Muscle of leg (tissue), 3 donors: ENCODE measurements at regions not wholly inside any gene's neighbourhood (a gene's known extent, or its start where the extent isn't known, plus 50 kb on each side); places are given as distances from the start of the nearest gene placed in this dataset.
"Not testable (repeated sequence)": the region's sequence is repeated elsewhere in the genome, so short reads cannot be mapped to it uniquely, and the experiment has no call there.

Experiments
- DNase-seq: peaks from one replicate; pipeline ENCODE4 v3.0.0; 2013
- H3K27ac ChIP-seq: one replicate; pipeline ENCODE4 v1.5.1; 2013; ENCODE audit warnings: mild to moderate bottlenecking, low read length, control low read depth
- H3K27me3 ChIP-seq: one replicate; pipeline ENCODE4 v1.6.1; 2013; ENCODE audit warnings: low read length; ENCODE audit not compliant: control insufficient read depth, insufficient read depth
- H3K36me3 ChIP-seq: one replicate; pipeline ENCODE4 v1.6.1; 2013; ENCODE audit warnings: low read length; ENCODE audit not compliant: control insufficient read depth, insufficient read depth
- H3K4me1 ChIP-seq: one replicate; pipeline ENCODE4 v1.6.1; 2013; ENCODE audit warnings: low read length; ENCODE audit not compliant: control insufficient read depth, insufficient read depth
- H3K4me3 ChIP-seq: one replicate; pipeline ENCODE4 v1.5.1; 2013; ENCODE audit warnings: low read length, control low read depth
- H3K9me3 ChIP-seq: replicated peaks from 2 replicates; pipeline ENCODE4 v1.6.1; 2013; ENCODE audit warnings: low read depth, low read length; ENCODE audit not compliant: control insufficient read depth
- WGBS: methylation state at CpG from one replicate; pipeline ENCODE4 v1.1.5; 2013; ENCODE audit warnings: missing lambda C conversion rate; ENCODE audit not compliant: insufficient coverage; 5-methylcytosine and 5-hydroxymethylcytosine counted together

GRCh38 chr4:23097251-23097650 lies 404.5 kb downstream of the GBA3 start:
- DNase-seq: no peak
- Histone ChIP-seq H3K36me3 (no peaks in the 10 kb centered on the region), H3K4me1 (no peaks in the 10 kb centered on the region), H3K4me3 (no peak overlapping the region), H3K9me3 (no peaks in the 10 kb centered on the region), H3K27ac (no peak overlapping the region), H3K27me3 (no peaks in the 10 kb centered on the region)
- no CpG with 5 or more reads among the region's 6 CpGs for WGBS

DNA sequence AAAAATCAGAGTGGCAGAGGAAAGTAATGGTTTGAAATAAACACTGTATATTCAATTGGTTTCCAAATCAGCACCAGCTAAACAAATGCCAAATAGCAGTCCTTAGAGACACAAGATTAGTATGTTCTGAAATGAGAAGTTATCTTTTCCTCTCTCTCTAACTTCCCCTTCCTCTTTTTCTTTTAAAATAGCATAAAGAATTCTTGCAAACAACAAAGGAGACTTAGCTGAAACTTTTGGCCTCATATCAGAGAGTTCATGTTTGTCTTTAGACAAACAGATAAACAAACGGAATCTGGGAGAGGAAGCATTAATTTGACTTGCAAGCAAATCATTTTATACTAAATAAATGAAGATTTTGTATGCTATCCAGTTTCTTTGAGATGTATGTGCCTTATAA lies 399.0 kb downstream of the GBA3 start:
- H3K36me3 ChIP-seq: no peaks in the 10 kb centered on the region
- no peaks in the 10 kb centered on the region for H3K27me3 ChIP-seq
- WGBS: no CpG with 5 or more reads among the region's 1 CpG
- peak; percentile 14 for DNase-seq
- H3K4me1 ChIP-seq: no peaks in the 10 kb centered on the region
- H3K27ac ChIP-seq: no peak overlapping the region
- H3K4me3 ChIP-seq: no peak overlapping the region
- H3K9me3 ChIP-seq: no peaks in the 10 kb centered on the region

DNA sequence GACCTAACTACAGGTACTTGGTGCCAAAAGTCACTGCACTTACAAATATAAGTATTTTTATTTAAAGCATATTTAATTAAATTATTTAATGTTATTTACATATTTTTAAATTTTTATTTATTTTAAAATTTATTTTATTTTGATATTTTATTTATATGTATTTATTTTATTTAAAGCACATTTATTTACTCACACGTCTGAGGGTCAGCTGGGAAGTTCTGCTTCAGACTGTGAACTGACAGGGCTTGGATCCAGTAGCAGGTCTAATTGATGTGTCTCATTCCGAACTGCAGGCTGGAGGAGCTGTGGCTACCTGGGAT lies 392.5 kb downstream of the GBA3 start:
- Histone ChIP-seq H3K36me3 (no peaks in the 10 kb centered on the region), H3K4me1 (no peaks in the 10 kb centered on the region), H3K27ac (no peak overlapping the region), H3K9me3 (peaks cover under 1% of the 10 kb centered on the region), H3K27me3 (no peaks in the 10 kb centered on the region), H3K4me3 (no peak overlapping the region)
- DNase-seq: no peak
- no CpG with 5 or more reads among the region's 2 CpGs for WGBS

- H3K9me3 ChIP-seq: peaks cover 2% of the 10 kb centered on the region
- H3K36me3 ChIP-seq: no peaks in the 10 kb centered on the region
- no peak overlapping the region for H3K27ac ChIP-seq
- no peak overlapping the region for H3K4me3 ChIP-seq
- no peak for DNase-seq
- 100% methylated on average over 2 of the region's 3 CpGs for WGBS
- H3K27me3 ChIP-seq: no peaks in the 10 kb centered on the region
- no peaks in the 10 kb centered on the region for H3K4me1 ChIP-seq
Measured at GRCh38 chr4:23084559-23085248, 392.0 kb downstream of the GBA3 start.

DNA sequence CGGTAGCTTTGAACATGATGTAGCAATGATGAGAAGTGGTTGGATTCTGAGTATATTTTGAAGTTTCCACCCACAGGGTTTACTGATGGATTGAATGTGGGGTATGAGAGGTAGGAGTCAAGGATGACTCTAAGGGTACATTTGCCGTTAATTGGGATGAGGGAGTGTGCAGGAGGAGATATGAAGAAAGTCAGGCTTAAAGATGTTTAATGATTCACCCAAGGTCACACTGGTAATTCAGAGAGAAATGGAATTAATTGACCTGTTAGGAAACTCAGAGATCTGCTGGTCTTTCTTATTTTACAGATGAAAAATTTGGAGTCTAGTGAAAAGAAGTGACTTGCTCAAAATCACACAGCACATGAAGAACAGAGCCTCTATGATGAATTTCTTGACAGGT lies 390.7 kb downstream of the GBA3 start:
- Histone ChIP-seq H3K36me3 (no peaks in the 10 kb centered on the region), H3K27me3 (no peaks in the 10 kb centered on the region), H3K4me1 (no peaks in the 10 kb centered on the region), H3K9me3 (peaks cover 2% of the 10 kb centered on the region), H3K27ac (no peak overlapping the region), H3K4me3 (no peak overlapping the region)
- DNase-seq: no peak
- 100% methylated on average over 1 of the region's 2 CpGs for WGBS

GRCh38 chr4:23080171-23080570 lies 387.4 kb downstream of the GBA3 start:
- H3K4me3 ChIP-seq, DNase-seq, H3K36me3 ChIP-seq, H3K27ac ChIP-seq, H3K4me1 ChIP-seq, H3K9me3 ChIP-seq, H3K27me3 ChIP-seq: not testable (repeated sequence)
- 80% methylated on average over 1 of the region's 2 CpGs for WGBS

GRCh38 chr4:23070848-23071570 lies 378.3 kb downstream of the GBA3 start:
- no peak for DNase-seq
- no peaks in the 10 kb centered on the region for H3K27me3 ChIP-seq
- no peak overlapping the region for H3K27ac ChIP-seq
- H3K36me3 ChIP-seq: no peaks in the 10 kb centered on the region
- H3K4me3 ChIP-seq: no peak overlapping the region
- no peaks in the 10 kb centered on the region for H3K9me3 ChIP-seq
- WGBS: no CpG with 5 or more reads among the region's 2 CpGs
- no peaks in the 10 kb centered on the region for H3K4me1 ChIP-seq

- Histone ChIP-seq H3K4me3 (no peak overlapping the region), H3K36me3 (no peaks in the 10 kb centered on the region), H3K27ac (no peak overlapping the region), H3K9me3 (no peaks in the 10 kb centered on the region), H3K27me3 (no peaks in the 10 kb centered on the region), H3K4me1 (no peaks in the 10 kb centered on the region)
- DNase-seq: no peak
- 40% methylated on average over 2 of the region's 3 CpGs for whole genome bisulfite sequencing
Measured at GRCh38 chr4:23068756-23069155, 376.0 kb downstream of the GBA3 start.

DNA sequence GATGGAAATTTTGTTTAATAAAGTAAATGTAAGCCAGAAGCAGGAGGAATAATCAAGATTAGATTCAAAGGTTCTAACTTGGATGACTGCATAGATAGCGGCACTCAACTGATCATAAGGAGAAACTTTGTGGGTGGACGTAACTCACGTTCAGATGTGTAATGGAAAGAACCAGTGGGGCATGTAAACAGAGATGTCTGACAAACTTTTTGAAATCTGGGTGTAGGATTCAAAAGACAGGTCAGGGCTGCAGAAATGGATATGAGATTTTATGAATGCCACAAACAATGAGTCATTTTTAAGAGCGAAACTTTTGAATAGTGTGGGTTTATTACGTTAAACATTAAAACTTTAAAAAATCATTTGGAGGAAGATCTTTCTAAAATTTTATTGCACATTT lies 375.6 kb downstream of the GBA3 start:
- 77% methylated on average over 3 of the region's 5 CpGs for WGBS

GRCh38 chr4:23062188-23062587 lies 369.5 kb downstream of the GBA3 start:
- H3K9me3 ChIP-seq: no peaks in the 10 kb centered on the region
- H3K4me1 ChIP-seq: no peaks in the 10 kb centered on the region
- no peak for DNase-seq
- H3K27me3 ChIP-seq: no peaks in the 10 kb centered on the region
- H3K36me3 ChIP-seq: no peaks in the 10 kb centered on the region
- no peak overlapping the region for H3K27ac ChIP-seq
- H3K4me3 ChIP-seq: no peak overlapping the region
- no CpG with 5 or more reads among the region's 2 CpGs for WGBS

More for the DNA sequence above, 375.6 kb downstream of the GBA3 start:
- Histone ChIP-seq H3K27me3 (no peaks in the 10 kb centered on the region), H3K36me3 (no peaks in the 10 kb centered on the region), H3K4me1 (no peaks in the 10 kb centered on the region), H3K4me3 (no peak overlapping the region), H3K9me3 (no peaks in the 10 kb centered on the region), H3K27ac (no peak overlapping the region)
- DNase-seq: no peak
